ENCODE measurements at regions not wholly inside any gene's neighbourhood (a gene's known extent, or its start where the extent isn't known, plus 50 kb on each side); places are given as distances from the start of the nearest gene placed in this dataset.
"Not testable (repeated sequence)": the region's sequence is repeated elsewhere in the genome, so short reads cannot be mapped to it uniquely, and the experiment has no call there.

- not testable (repeated sequence) for DNase-seq (ENCODE audit: low read depth in 2 of 2)
Measured at GRCh38 chr22:23460517-23461031, 119.5 kb downstream of the IGLL1 start.

- DNase-seq (ENCODE audit: low read depth in 2 of 2), result not testable (repeated sequence)
Measured at GRCh38 chr22:23459645-23460516, 120.2 kb downstream of the IGLL1 start.

- DNase-seq (ENCODE audit: low read depth in 2 of 2), result no peak
Measured at GRCh38 chr22:23458663-23459541, 121.2 kb downstream of the IGLL1 start.

- no peak for DNase-seq (ENCODE audit: low read depth in 2 of 2)
Measured at GRCh38 chr22:23457380-23457985, 122.6 kb downstream of the IGLL1 start.

GRCh38 chr22:23456666-23457379 lies 123.3 kb downstream of the IGLL1 start:
- not testable (repeated sequence) for DNase-seq (ENCODE audit: low read depth in 2 of 2)

- not testable (repeated sequence) for DNase-seq (ENCODE audit: low read depth in 2 of 2)
Measured at GRCh38 chr22:23454345-23454744, 125.7 kb downstream of the IGLL1 start.

GRCh38 chr22:23453277-23453676 lies 126.8 kb downstream of the IGLL1 start:
- no peak for DNase-seq (ENCODE audit: low read depth in 2 of 2)

- DNase-seq (ENCODE audit: low read depth in 2 of 2), result no peak
Measured at GRCh38 chr22:23452231-23453010, 127.7 kb downstream of the IGLL1 start.

GRCh38 chr22:23451452-23452230 lies 128.4 kb downstream of the IGLL1 start:
- not testable (repeated sequence) for DNase-seq (ENCODE audit: low read depth in 2 of 2)

GRCh38 chr22:23450821-23451220 lies 129.3 kb downstream of the IGLL1 start:
- DNase-seq (ENCODE audit: low read depth in 2 of 2), result not testable (repeated sequence)

- DNase-seq (ENCODE audit: low read depth in 2 of 2), result no peak
Measured at GRCh38 chr22:23450434-23450795, 129.7 kb downstream of the IGLL1 start.

GRCh38 chr22:23449748-23450433 lies 130.2 kb downstream of the IGLL1 start:
- DNase-seq (ENCODE audit: low read depth in 2 of 2), result not testable (repeated sequence)

- DNase-seq (ENCODE audit: low read depth in 2 of 2), result not testable (repeated sequence)
Measured at GRCh38 chr22:23448499-23449288, 131.4 kb downstream of the IGLL1 start.

- DNase-seq (ENCODE audit: low read depth in 2 of 2), result no peak
Measured at GRCh38 chr22:23446796-23447350, 133.2 kb downstream of the IGLL1 start.

GRCh38 chr22:23446194-23446593 lies 133.9 kb downstream of the IGLL1 start:
- DNase-seq (ENCODE audit: low read depth in 2 of 2), result not testable (repeated sequence)

- not testable (repeated sequence) for DNase-seq (ENCODE audit: low read depth in 2 of 2)
Measured at GRCh38 chr22:23443905-23444304, 136.2 kb downstream of the IGLL1 start.

- DNase-seq (ENCODE audit: low read depth in 2 of 2), result not testable (repeated sequence)
Measured at GRCh38 chr22:23439581-23439980, 140.5 kb downstream of the IGLL1 start.

GRCh38 chr22:23438216-23438615 lies 141.9 kb downstream of the IGLL1 start:
- no peak for DNase-seq (ENCODE audit: low read depth in 2 of 2)
